ENCODE measurements at regions not wholly inside any gene's neighbourhood (a gene's known extent, or its start where the extent isn't known, plus 50 kb on each side); places are given as distances from the start of the nearest gene placed in this dataset.
A peak's percentile ranks its signal among the peaks of the same experiment; 100 is the strongest.

DNA sequence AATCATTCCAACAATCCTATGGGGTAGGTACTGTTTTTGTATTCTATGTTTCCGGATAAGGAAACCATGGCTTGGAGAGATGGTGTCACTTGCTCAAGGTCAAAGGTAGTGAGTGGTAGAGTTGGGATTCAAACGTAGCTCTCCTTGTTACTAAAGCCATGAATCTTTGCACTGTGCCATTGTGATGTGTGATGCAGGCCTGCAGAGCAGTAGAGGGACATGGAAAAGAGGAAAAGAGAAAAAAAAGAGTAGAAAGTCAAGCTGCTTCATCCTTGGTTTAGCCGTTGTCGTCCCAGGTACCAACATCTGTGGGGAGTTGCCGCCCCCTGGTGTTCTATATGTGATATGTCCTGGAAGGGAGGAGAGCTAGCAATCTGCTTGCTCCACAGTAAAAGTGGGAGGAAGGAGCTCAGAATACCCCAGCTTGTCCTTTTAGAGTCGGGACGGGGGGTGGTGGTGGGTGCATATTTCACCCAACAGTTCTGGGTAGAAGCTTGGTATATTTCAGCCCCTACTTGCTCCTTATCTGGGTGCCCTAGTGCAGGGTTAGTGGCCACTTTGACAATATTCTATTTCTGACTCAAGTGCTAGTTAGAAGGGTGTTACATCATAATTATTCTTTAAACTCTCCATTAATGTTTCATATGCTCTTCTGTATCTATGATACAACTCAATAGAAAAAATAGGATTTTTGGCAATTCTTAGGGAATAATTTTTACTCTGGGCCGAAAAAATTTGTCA, 98.4 kb downstream of the EBNA1BP2 start:
- intact Hi-C loops (cut with micrococcal nuclease) = loop anchor here (2.0 kb wide), 1 partner anchor 159 kb away; no protein-coding TSS in a partner anchor
- no peaks in the 10 kb centered on the region for H3K9me3 ChIP-seq (replicated peaks)
- peak overlapping the region; percentile 50 for H3K27ac ChIP-seq (replicated peaks)
- TF ChIP-seq, protein P1, sequence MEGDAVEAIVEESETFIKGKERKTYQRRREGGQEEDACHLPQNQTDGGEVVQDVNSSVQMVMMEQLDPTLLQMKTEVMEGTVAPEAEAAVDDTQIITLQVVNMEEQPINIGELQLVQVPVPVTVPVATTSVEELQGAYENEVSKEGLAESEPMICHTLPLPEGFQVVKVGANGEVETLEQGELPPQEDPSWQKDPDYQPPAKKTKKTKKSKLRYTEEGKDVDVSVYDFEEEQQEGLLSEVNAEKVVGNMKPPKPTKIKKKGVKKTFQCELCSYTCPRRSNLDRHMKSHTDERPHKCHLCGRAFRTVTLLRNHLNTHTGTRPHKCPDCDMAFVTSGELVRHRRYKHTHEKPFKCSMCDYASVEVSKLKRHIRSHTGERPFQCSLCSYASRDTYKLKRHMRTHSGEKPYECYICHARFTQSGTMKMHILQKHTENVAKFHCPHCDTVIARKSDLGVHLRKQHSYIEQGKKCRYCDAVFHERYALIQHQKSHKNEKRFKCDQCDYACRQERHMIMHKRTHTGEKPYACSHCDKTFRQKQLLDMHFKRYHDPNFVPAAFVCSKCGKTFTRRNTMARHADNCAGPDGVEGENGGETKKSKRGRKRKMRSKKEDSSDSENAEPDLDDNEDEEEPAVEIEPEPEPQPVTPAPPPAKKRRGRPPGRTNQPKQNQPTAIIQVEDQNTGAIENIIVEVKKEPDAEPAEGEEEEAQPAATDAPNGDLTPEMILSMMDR (IDR thresholded peaks at IDR 0.05; ENCODE audit: borderline replicate concordance) = peak; percentile 88
- H3K4me1 ChIP-seq = peaks cover 11% of the 10 kb centered on the region
- H3K36me3 ChIP-seq = no peaks in the 10 kb centered on the region
- H3K27me3 ChIP-seq (ENCODE audit: low read depth) = no peaks in the 10 kb centered on the region
- DNase-seq = peak; percentile 70
- no peak overlapping the region for H3K4me3 ChIP-seq

DNA sequence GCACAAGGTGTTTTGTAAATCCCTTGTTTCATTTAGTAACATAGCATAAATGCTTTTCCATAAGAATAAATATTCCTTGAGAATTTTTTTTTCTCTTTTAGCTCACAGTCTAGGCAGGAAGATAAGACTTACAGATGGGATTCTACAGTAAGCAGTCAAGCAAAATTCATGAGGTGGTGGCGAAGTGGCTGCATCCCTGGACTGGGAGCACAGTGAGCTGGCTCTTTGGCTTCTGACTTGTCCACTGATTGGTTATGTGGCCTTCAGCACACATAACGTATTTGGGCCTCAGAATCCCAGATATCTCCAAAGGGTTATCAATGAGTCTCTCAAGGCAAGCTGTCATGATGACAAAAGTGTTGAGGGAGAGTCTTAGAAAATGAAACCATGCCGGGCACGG, 99.8 kb downstream of the EBNA1BP2 start:
- peaks cover 18% of the 10 kb centered on the region for H3K4me1 ChIP-seq
- no peaks in the 10 kb centered on the region for H3K27me3 ChIP-seq (ENCODE audit: low read depth)
- no peak for DNase-seq
- H3K36me3 ChIP-seq = no peaks in the 10 kb centered on the region
- H3K4me3 ChIP-seq = no peak overlapping the region
- intact Hi-C loops (cut with micrococcal nuclease) = loop anchor here (2.0 kb wide), 1 partner anchor 158 kb away; no protein-coding TSS in a partner anchor
- H3K9me3 ChIP-seq (replicated peaks) = no peaks in the 10 kb centered on the region
- no peak overlapping the region for H3K27ac ChIP-seq (replicated peaks)
- TF ChIP-seq, protein P1 (IDR thresholded peaks at IDR 0.05; ENCODE audit: borderline replicate concordance) = no peak

DNA sequence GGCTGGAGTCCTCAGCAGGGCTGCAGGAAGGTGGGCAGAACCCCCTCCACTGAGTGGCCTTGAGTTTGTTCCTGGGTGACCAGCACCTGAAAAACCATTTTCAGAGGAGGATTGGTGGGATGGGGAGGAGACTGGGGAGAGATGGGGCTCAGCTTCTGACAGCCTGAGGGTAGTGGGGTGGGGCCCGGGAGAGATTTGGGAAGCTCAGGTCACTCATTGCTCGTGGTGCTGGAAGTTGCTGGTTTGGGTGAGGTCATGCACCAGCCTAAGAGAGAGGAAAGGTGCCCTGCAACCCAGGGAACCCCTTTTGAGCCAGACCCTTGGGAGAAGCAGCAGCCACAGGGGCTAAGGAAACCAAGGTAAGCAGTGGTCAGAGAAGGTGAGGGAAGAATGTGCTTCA, 100.8 kb downstream of the EBNA1BP2 start:
- intact Hi-C loops (cut with micrococcal nuclease) = no loop called here
- Histone ChIP-seq H3K36me3 (no peaks in the 10 kb centered on the region), H3K27me3 (ENCODE audit: low read depth) (no peaks in the 10 kb centered on the region), H3K9me3 (replicated peaks) (no peaks in the 10 kb centered on the region), H3K4me3 (no peak overlapping the region), H3K4me1 (peaks cover 18% of the 10 kb centered on the region), H3K27ac (replicated peaks) (no peak overlapping the region)
- no peak for DNase-seq
- TF ChIP-seq, protein P1 (IDR thresholded peaks at IDR 0.05; ENCODE audit: borderline replicate concordance) = no peak

DNA sequence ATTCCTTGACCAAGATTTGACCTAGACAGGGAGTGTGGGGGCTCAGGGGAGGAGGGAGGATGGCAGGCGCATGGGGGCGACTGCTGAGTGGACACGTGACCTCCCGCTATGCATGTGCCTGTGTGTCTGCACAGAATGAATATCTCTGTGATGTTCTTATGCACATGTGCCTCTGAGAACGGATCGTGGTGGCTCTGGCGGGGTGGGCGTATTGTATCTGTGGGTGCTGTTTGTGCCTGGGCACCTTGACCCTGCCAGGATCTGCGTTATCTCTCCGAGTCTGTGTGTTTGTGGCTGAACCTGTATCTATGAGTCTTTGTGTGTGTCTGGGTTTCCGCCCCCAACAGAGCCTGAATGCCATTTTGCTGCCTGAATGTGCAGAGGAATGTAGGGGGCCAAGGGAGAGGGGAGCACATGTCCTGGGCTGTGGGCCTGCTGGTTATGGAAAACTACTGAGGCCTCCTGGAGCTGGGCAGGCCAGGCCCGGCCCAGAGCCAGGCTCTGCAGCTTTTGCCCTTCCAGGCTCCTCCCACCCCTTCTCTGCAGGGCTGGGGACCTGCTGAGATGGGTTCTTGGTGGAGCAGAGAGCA, 102.5 kb downstream of the EBNA1BP2 start:
- no peak overlapping the region for H3K27ac ChIP-seq (replicated peaks)
- H3K27me3 ChIP-seq (ENCODE audit: low read depth) = no peaks in the 10 kb centered on the region
- H3K9me3 ChIP-seq (replicated peaks) = no peaks in the 10 kb centered on the region
- TF ChIP-seq, protein P1 (IDR thresholded peaks at IDR 0.05; ENCODE audit: borderline replicate concordance) = no peak
- intact Hi-C loops (cut with micrococcal nuclease) = no loop called here
- H3K4me1 ChIP-seq = peaks cover 18% of the 10 kb centered on the region
- H3K4me3 ChIP-seq = no peak overlapping the region
- no peaks in the 10 kb centered on the region for H3K36me3 ChIP-seq
- no peak for DNase-seq

DNA sequence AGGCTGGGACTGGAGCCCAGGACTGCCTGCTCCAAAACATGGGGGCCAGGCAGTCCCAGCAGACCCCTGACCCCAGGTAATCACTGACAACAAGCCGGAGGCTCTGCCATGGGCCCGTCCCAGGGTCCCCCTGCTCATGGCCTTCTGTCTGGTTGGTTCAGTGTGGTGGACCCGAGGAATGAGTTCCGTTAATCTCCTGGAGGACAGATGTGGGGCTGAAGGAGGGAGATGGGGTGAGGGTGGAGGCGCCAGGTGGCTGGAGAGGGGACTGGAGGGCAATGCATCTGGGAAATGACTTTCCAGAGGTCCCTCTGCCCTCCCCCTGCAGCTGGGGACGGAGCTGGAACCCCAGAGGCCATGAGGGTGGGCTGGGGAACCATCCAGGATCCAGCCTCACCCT, 103.2 kb downstream of the EBNA1BP2 start:
- Histone ChIP-seq H3K4me3 (peak overlapping the region; percentile 63), H3K27ac (replicated peaks) (no peak overlapping the region), H3K9me3 (replicated peaks) (no peaks in the 10 kb centered on the region), H3K27me3 (ENCODE audit: low read depth) (no peaks in the 10 kb centered on the region), H3K4me1 (peaks cover 15% of the 10 kb centered on the region), H3K36me3 (no peaks in the 10 kb centered on the region)
- TF ChIP-seq, protein P1 (IDR thresholded peaks at IDR 0.05; ENCODE audit: borderline replicate concordance) = no peak
- DNase-seq = no peak
- intact Hi-C loops (cut with micrococcal nuclease) = no loop called here
